Thyroid gland (tissue), 4 donors: ENCODE measurements at regions not wholly inside any gene's neighbourhood (a gene's known extent, or its start where the extent isn't known, plus 50 kb on each side); places are given as distances from the start of the nearest gene placed in this dataset.

Source experiments
- DNase-seq, 2 donors: peaks; one replicate each; pipeline ENCODE4 v3.0.0-alpha.2; 2019
- H3K27ac ChIP-seq, 3 donors: fragments of 200-600 bp; sonication (generic); 1 replicate in 2 of 3; 2 replicates in 1 of 3; pipeline ENCODE4 v1.5.1; 2016 to 2019; ENCODE audit warnings: mild to moderate bottlenecking in 1 of 3, moderate library complexity in 1 of 3
- H3K27me3 ChIP-seq: fragments of 200-600 bp; sonication (generic); one replicate; pipeline ENCODE4 v1.5.1; 2019
- H3K36me3 ChIP-seq, 2 donors: fragments of 200-600 bp; sonication (generic); one replicate each; pipeline ENCODE4 v1.5.1; 2016 to 2019
- H3K4me1 ChIP-seq, 2 donors: fragments of 200-600 bp; sonication (generic); one replicate each; pipeline ENCODE4 v1.5.1; 2017 to 2019
- H3K4me3 ChIP-seq, 3 donors: fragments of 200-600 bp; sonication (generic); replicated peaks in 1 of 3; 1 replicate in 2 of 3; 2 replicates in 1 of 3; pipeline ENCODE4 v1.5.1; 2016; ENCODE audit warnings: mild to moderate bottlenecking in 1 of 3
- H3K9me3 ChIP-seq: fragments of 200-600 bp; sonication (generic); one replicate; pipeline ENCODE4 v1.5.1; 2017
- POLR2A ChIP-seq, 2 donors: fragments of 450-650 bp; IDR thresholded peaks; one replicate each; pipeline ENCODE4 v1.6.1; 2017; ENCODE audit warnings: antibody characterized with exemption in 2 of 2, mild to moderate bottlenecking in 2 of 2, moderate library complexity in 1 of 2
- WGBS, 2 donors: methylation state at CpG; one replicate each; pipeline ENCODE4 v1.1.5; 2017; 5-methylcytosine and 5-hydroxymethylcytosine counted together
- intact Hi-C: fragments of 100-400 bp; cut with DNase I; formaldehyde crosslinking; loops from one replicate; pipeline ENCODE4 v1.15.1; 2023
- TF ChIP-seq, protein P1 (sequence below), 6 experiments: fragments of 200-600 bp in 3 of 6; fragments of 450-650 bp in 3 of 6; sonication (generic) in 3 of 6; IDR thresholded peaks; one replicate each; pipeline ENCODE4 v1.5.1; 2016 to 2019; ENCODE audit warnings: antibody characterized with exemption in 6 of 6, mild to moderate bottlenecking in 2 of 6, inconsistent platforms in 1 of 6, moderate library complexity in 1 of 6

GRCh38 chr12:126767334-126767733, 1499.6 kb upstream of the TMEM132C start:
- TF ChIP-seq, protein P1, sequence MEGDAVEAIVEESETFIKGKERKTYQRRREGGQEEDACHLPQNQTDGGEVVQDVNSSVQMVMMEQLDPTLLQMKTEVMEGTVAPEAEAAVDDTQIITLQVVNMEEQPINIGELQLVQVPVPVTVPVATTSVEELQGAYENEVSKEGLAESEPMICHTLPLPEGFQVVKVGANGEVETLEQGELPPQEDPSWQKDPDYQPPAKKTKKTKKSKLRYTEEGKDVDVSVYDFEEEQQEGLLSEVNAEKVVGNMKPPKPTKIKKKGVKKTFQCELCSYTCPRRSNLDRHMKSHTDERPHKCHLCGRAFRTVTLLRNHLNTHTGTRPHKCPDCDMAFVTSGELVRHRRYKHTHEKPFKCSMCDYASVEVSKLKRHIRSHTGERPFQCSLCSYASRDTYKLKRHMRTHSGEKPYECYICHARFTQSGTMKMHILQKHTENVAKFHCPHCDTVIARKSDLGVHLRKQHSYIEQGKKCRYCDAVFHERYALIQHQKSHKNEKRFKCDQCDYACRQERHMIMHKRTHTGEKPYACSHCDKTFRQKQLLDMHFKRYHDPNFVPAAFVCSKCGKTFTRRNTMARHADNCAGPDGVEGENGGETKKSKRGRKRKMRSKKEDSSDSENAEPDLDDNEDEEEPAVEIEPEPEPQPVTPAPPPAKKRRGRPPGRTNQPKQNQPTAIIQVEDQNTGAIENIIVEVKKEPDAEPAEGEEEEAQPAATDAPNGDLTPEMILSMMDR (IDR thresholded peaks at IDR 0.05), result no peak
- no peak for TF ChIP-seq POLR2A (IDR thresholded peaks at IDR 0.05)
- DNase-seq, result no peak
- WGBS, 2 donors, result 82 to 88% methylated on average over 4 to 8 of the region's 8 CpGs

DNA sequence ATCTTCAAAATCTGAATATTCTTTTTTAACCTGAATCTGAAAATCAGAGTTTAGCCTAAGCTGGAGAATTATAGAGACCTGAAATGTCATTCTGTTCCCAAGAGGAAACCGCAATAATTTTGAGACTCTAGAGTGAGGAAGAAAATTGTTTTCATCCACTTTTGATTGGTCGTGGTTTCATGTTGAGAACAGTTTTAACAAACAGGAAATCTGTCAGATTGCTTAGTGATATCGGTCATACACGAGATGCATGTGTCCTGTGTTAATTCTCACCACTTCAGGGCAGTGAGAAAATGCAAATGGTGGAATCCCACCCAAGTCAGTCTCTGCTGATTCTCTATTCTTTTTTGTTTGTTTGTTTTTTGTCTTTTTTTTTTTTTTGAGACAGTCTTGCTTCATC, 1498.5 kb upstream of the TMEM132C start:
- intact Hi-C loops, result no loop called here
- Histone ChIP-seq H3K27me3 (no peaks in the 10 kb centered on the region), H3K9me3 (no peaks in the 10 kb centered on the region), H3K36me3 (no peaks in the 10 kb centered on the region), H3K27ac (no peak overlapping the region), H3K4me3 (no peak overlapping the region), H3K4me1 (no peaks in the 10 kb centered on the region)
- 65% methylated on average over 4 of the region's 4 CpGs for WGBS, 2 donors
- no peak for DNase-seq
- TF ChIP-seq POLR2A (IDR thresholded peaks at IDR 0.05), result no peak
- TF ChIP-seq, protein P1 (IDR thresholded peaks at IDR 0.05), result no peak

More at GRCh38 chr12:126767334-126767733, 1499.6 kb upstream of the TMEM132C start:
- intact Hi-C loops, result no loop called here
- Histone ChIP-seq H3K9me3 (no peaks in the 10 kb centered on the region), H3K27me3 (no peaks in the 10 kb centered on the region), H3K4me1 (no peaks in the 10 kb centered on the region), H3K36me3 (no peaks in the 10 kb centered on the region), H3K4me3 (no peak overlapping the region), H3K27ac (no peak overlapping the region)

- Histone ChIP-seq H3K27me3 (no peaks in the 10 kb centered on the region), H3K9me3 (no peaks in the 10 kb centered on the region), H3K36me3 (no peaks in the 10 kb centered on the region), H3K4me1 (no peaks in the 10 kb centered on the region), H3K27ac (no peak overlapping the region), H3K4me3 (no peak overlapping the region)
- DNase-seq, result no peak
- WGBS, 2 donors, result 66 to 80% methylated on average over 3 of the region's 3 CpGs
- intact Hi-C loops, result no loop called here
- TF ChIP-seq, protein P1 (IDR thresholded peaks at IDR 0.05), result no peak
- no peak for TF ChIP-seq POLR2A (IDR thresholded peaks at IDR 0.05)
Observed at GRCh38 chr12:126770188-126770587, 1496.8 kb upstream of the TMEM132C start.

DNA sequence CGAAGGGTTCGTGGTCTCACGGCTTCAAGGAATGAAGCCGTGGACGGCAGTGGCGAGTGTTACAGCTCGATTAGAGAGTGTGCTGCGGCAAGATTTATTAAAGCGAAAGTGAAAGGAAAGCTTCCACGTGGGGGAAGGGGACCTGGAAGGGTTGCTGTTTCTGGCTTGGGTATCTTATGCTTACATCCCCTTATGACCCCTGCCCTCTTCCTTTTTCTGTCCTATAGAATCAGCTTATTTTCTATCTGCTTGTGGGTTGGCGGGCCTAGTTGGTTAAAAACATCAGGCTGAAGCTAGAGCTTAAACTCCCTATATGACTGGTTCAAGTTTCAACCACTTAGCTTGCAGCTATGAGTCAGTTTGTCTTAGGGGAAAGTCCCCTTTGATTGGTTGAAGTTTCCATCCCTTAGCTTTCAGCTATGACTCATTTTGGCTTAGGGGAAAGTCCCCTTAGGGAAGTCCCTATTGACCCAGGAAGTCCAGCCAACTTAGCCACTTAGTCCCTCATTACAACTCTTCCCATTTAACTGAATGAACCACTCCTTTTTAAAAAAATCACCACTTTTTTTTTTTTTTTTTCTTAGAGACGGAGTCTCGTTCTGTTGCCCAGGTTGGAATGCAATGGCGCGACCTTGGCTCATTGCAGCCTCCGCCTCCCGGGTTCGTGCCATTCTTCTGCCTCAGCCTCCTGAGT, 1494.7 kb upstream of the TMEM132C start:
- Histone ChIP-seq H3K27me3 (no peaks in the 10 kb centered on the region), H3K4me1 (no peaks in the 10 kb centered on the region), H3K27ac (no peak overlapping the region), H3K36me3 (no peaks in the 10 kb centered on the region), H3K9me3 (no peaks in the 10 kb centered on the region), H3K4me3 (no peak overlapping the region)
- 78 to 87% methylated on average over 18 of the region's 18 CpGs for WGBS, 2 donors
- TF ChIP-seq POLR2A (IDR thresholded peaks at IDR 0.05), result no peak
- TF ChIP-seq, protein P1 (IDR thresholded peaks at IDR 0.05), result no peak
- DNase-seq, result no peak
- intact Hi-C loops, result no loop called here

- intact Hi-C loops, result no loop called here
- Histone ChIP-seq H3K4me3 (no peak overlapping the region), H3K4me1 (no peaks in the 10 kb centered on the region), H3K36me3 (no peaks in the 10 kb centered on the region), H3K27ac (no peak overlapping the region), H3K27me3 (no peaks in the 10 kb centered on the region), H3K9me3 (no peaks in the 10 kb centered on the region)
- TF ChIP-seq POLR2A (IDR thresholded peaks at IDR 0.05), result no peak
- TF ChIP-seq, protein P1 (IDR thresholded peaks at IDR 0.05), result no peak
- DNase-seq, result no peak
- 91 to 95% methylated on average over 5 of the region's 5 CpGs for WGBS, 2 donors
Observed at GRCh38 chr12:126773012-126773411, 1494.0 kb upstream of the TMEM132C start.
